ENCODE measurements at regions not wholly inside any gene's neighbourhood (a gene's known extent, or its start where the extent isn't known, plus 50 kb on each side); places are given as distances from the start of the nearest gene placed in this dataset.

DNA sequence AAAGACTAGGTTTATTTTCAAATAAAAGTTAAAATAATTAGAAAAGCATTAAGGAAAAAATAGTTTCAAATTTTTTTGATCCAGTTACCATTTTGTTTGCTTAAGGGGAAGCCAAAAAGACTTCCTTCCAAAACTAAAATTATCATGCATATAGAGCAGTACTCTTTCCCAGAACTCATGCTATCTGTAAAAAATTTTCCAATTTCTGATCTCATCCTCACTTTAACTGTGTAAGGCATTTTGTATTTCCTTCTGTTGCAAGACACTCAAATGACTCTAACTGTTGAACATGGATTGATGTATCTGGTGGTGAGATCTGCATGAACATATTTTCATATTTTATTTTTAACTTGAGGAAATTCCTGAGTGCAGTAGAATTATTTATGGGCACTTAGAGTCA is 150.1 kb downstream of the ADAM29 start:
- TF ChIP-seq GATA3 (IDR thresholded peaks at IDR 0.05; ENCODE audit: low read depth, low read length) = no peak
- no peak for TF ChIP-seq GATA2 (IDR thresholded peaks at IDR 0.05; ENCODE audit: low read depth, low read length)
